ENCODE measurements at regions not wholly inside any gene's neighbourhood (a gene's known extent, or its start where the extent isn't known, plus 50 kb on each side); places are given as distances from the start of the nearest gene placed in this dataset.

DNA sequence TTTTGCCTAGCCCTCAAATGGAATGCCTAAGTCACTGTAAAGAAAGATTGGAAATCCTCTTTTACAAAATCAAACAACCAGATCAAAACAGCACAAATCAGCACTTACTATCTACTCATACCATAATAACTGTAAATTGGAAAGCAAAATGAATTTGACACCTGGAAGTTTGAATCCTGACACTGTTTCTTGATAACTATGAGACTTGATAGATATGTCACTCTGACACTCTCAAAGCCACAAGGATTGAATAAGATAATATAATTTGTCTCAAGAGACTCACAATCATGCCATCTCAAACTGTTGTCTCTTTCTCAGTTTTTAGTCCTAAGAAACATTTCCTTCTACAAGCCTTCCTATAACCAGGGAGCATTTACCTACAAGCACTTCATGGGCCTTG, 302.6 kb upstream of the DIAPH2 start:
- no peak for ATAC-seq
- Histone ChIP-seq H3K27me3 (ENCODE audit: control insufficient read depth, insufficient read depth, low read length) (no peaks in the 10 kb centered on the region), H3K27ac (ENCODE audit: low read length) (no peak overlapping the region), H3K4me1 (ENCODE audit: control insufficient read depth, insufficient read depth, low read length) (no peaks in the 10 kb centered on the region), H3K9me3 (ENCODE audit: control insufficient read depth, insufficient read depth, low read length) (no peaks in the 10 kb centered on the region), H3K36me3 (ENCODE audit: control insufficient read depth, insufficient read depth, low read length) (no peaks in the 10 kb centered on the region), H3K4me3 (ENCODE audit: low read length) (no peak overlapping the region)
- intact Hi-C loops (cut with micrococcal nuclease) = no loop called here
- DNase-seq = no peak
- Mint-ChIP-seq H3K36me3 (no peaks in the 10 kb centered on the region), H3K9me3 (no peaks in the 10 kb centered on the region), H3K4me1 (no peaks in the 10 kb centered on the region), H3K4me3 (no peak overlapping the region), H3K27me3 (ENCODE audit: low read depth in 2 of 2) (no peaks in the 10 kb centered on the region), H3K27ac (no peak overlapping the region)
- no peak for TF ChIP-seq CTCF (IDR thresholded peaks at IDR 0.05)

GRCh38 chrX:96383428-96383827, 301.2 kb upstream of the DIAPH2 start:
- no peaks in the 10 kb centered on the region for H3K36me3 Mint-ChIP-seq

DNA sequence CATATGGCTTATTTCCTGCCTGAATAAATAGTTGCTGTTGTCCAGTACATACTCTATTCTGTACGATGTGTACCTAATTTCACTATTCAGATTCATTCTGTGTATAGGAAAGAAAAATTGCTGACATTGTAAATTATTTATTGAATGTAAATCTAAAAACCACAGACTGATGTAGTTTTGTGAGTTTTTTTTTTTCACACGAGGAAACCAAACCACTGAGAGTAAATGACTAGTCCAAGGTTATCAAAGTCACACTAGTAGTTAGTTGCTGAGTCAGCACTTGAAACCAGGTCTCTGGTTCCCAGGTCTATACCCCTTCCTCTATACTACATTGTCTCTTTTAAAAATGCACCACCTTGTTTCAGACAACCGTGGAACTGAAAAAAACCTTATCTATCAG, 298.3 kb upstream of the DIAPH2 start:
- no peaks in the 10 kb centered on the region for H3K36me3 ChIP-seq (ENCODE audit: control insufficient read depth, insufficient read depth, low read length)
- Mint-ChIP-seq H3K4me1 (no peaks in the 10 kb centered on the region), H3K9me3 (peaks cover 0 to 3% of the 10 kb centered on the region in 2 donors), H3K27me3 (ENCODE audit: low read depth in 2 of 2) (no peaks in the 10 kb centered on the region), H3K27ac (no peak overlapping the region), H3K4me3 (no peak overlapping the region), H3K36me3 (no peaks in the 10 kb centered on the region)
- TF ChIP-seq CTCF (IDR thresholded peaks at IDR 0.05) = no peak
- no peak overlapping the region for H3K4me3 ChIP-seq (ENCODE audit: low read length)
- H3K4me1 ChIP-seq (ENCODE audit: control insufficient read depth, insufficient read depth, low read length) = no peaks in the 10 kb centered on the region
- ATAC-seq = no peak
- no peak for DNase-seq
- no peak overlapping the region for H3K27ac ChIP-seq (ENCODE audit: low read length)
- no peaks in the 10 kb centered on the region for H3K9me3 ChIP-seq (ENCODE audit: control insufficient read depth, insufficient read depth, low read length)
- H3K27me3 ChIP-seq (ENCODE audit: control insufficient read depth, insufficient read depth, low read length) = no peaks in the 10 kb centered on the region
- WGBS (ENCODE audit: insufficient coverage) = 60% methylated on average over 1 of the region's 3 CpGs
- intact Hi-C loops (cut with micrococcal nuclease) = no loop called here

More at GRCh38 chrX:96383428-96383827, 301.2 kb upstream of the DIAPH2 start:
- Histone ChIP-seq H3K27me3 (ENCODE audit: control insufficient read depth, insufficient read depth, low read length) (no peaks in the 10 kb centered on the region), H3K4me3 (ENCODE audit: low read length) (no peak overlapping the region), H3K4me1 (ENCODE audit: control insufficient read depth, insufficient read depth, low read length) (no peaks in the 10 kb centered on the region), H3K9me3 (ENCODE audit: control insufficient read depth, insufficient read depth, low read length) (no peaks in the 10 kb centered on the region), H3K36me3 (ENCODE audit: control insufficient read depth, insufficient read depth, low read length) (no peaks in the 10 kb centered on the region), H3K27ac (ENCODE audit: low read length) (no peak overlapping the region)
- ATAC-seq = no peak
- intact Hi-C loops (cut with micrococcal nuclease) = no loop called here
- H3K27me3 Mint-ChIP-seq (ENCODE audit: low read depth in 2 of 2) = no peaks in the 10 kb centered on the region
- H3K27ac Mint-ChIP-seq = no peak overlapping the region
- H3K4me3 Mint-ChIP-seq = no peak overlapping the region
- TF ChIP-seq CTCF (IDR thresholded peaks at IDR 0.05) = no peak
- no peaks in the 10 kb centered on the region for H3K9me3 Mint-ChIP-seq
- 95% methylated on average over 2 of the region's 2 CpGs for WGBS (ENCODE audit: insufficient coverage)
- no peak for DNase-seq
- no peaks in the 10 kb centered on the region for H3K4me1 Mint-ChIP-seq

GRCh38 chrX:96386981-96387380, 297.7 kb upstream of the DIAPH2 start:
- Mint-ChIP-seq H3K36me3 (no peaks in the 10 kb centered on the region), H3K4me3 (no peak overlapping the region), H3K27ac (no peak overlapping the region), H3K27me3 (ENCODE audit: low read depth in 2 of 2) (no peaks in the 10 kb centered on the region), H3K9me3 (peaks cover 0 to 3% of the 10 kb centered on the region in 2 donors), H3K4me1 (no peaks in the 10 kb centered on the region)
- Histone ChIP-seq H3K36me3 (ENCODE audit: control insufficient read depth, insufficient read depth, low read length) (no peaks in the 10 kb centered on the region), H3K9me3 (ENCODE audit: control insufficient read depth, insufficient read depth, low read length) (no peaks in the 10 kb centered on the region), H3K4me3 (ENCODE audit: low read length) (no peak overlapping the region), H3K27me3 (ENCODE audit: control insufficient read depth, insufficient read depth, low read length) (no peaks in the 10 kb centered on the region), H3K27ac (ENCODE audit: low read length) (no peak overlapping the region), H3K4me1 (ENCODE audit: control insufficient read depth, insufficient read depth, low read length) (no peaks in the 10 kb centered on the region)
- TF ChIP-seq CTCF (IDR thresholded peaks at IDR 0.05) = no peak
- intact Hi-C loops (cut with micrococcal nuclease) = no loop called here
- no CpG with 5 or more reads among the region's 2 CpGs for WGBS (ENCODE audit: insufficient coverage)
- no peak for ATAC-seq
- DNase-seq = no peak
